ENCODE measurements at regions not wholly inside any gene's neighbourhood (a gene's known extent, or its start where the extent isn't known, plus 50 kb on each side); places are given as distances from the start of the nearest gene placed in this dataset. TPM values are rescaled to one million over a fixed set of nuclear protein-coding genes. Genes with fewer than 3 reads are reported as not detected.

Small RNA genes lying in the stretch of these regions (small RNA-seq; reads per million reads assigned to genes)
- not detected for gene RNU6-560P

Data from Karpas-422 (cell line).